ENCODE measurements at regions not wholly inside any gene's neighbourhood (a gene's known extent, or its start where the extent isn't known, plus 50 kb on each side); places are given as distances from the start of the nearest gene placed in this dataset.

DNA sequence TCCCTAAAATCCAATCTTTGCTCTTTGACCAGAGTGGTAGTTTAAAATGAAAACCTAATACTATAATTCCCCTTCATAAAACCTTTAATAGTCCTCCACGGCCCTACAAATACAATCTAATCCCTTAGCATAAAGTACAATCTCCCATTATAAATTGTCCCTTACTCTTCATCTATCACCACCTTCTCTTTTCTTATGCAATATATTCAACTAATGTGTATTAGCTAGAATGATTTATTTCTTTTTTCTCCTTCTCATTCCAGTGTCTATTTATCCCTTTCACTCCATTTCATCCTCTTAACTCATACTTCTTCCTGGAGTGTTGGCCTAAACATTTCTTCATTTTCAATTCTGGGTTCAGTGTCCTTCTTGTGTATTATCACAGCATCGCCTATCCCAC, 872.1 kb upstream of the PCDH20 start:
- no peaks in the 10 kb centered on the region for H3K27me3 ChIP-seq
- H3K36me3 ChIP-seq, result no peaks in the 10 kb centered on the region
- 69 to 75% methylated on average over 2 of the region's 2 CpGs for WGBS, 2 donors
- H3K4me3 ChIP-seq, result no peak overlapping the region
- no peak overlapping the region for H3K27ac ChIP-seq
- TF ChIP-seq EP300 (IDR thresholded peaks at IDR 0.05), result no peak
- no peak for TF ChIP-seq POLR2A (IDR thresholded peaks at IDR 0.05)
- TF ChIP-seq CTCF (IDR thresholded peaks at IDR 0.05), result no peak
- no peaks in the 10 kb centered on the region for H3K9me3 ChIP-seq
- no peak for DNase-seq (ENCODE audit: low spot score in 2 of 2)
- H3K4me1 ChIP-seq, result no peaks in the 10 kb centered on the region

DNA sequence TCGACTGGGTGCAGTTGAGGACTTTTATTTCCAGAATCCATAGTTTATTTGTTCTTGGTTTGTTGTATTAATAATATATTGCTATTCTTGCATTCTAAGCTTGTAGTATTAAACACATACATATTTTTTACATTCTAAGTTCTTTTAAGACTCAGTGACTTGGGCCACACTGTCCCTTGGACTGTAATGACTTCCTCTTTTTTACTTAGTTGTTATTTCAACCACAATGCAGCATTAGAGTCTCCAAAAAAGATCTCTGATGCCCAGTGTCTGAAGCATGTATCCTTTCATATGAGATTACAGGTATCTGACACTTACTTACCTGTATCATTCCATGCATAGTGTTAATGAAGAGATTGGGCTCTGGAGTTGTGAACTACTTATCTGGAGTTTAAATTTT, 864.9 kb upstream of the PCDH20 start:
- H3K27ac ChIP-seq, result no peak overlapping the region
- 77 to 82% methylated on average over 1 of the region's 1 CpG for WGBS, 2 donors
- TF ChIP-seq POLR2A (IDR thresholded peaks at IDR 0.05) (no peak), EP300 (IDR thresholded peaks at IDR 0.05) (no peak), CTCF (IDR thresholded peaks at IDR 0.05) (no peak)
- no peak for DNase-seq (ENCODE audit: low spot score in 2 of 2)
- no peaks in the 10 kb centered on the region for H3K36me3 ChIP-seq
- H3K27me3 ChIP-seq, result no peaks in the 10 kb centered on the region
- H3K9me3 ChIP-seq, result no peaks in the 10 kb centered on the region
- no peak overlapping the region for H3K4me3 ChIP-seq
- no peaks in the 10 kb centered on the region for H3K4me1 ChIP-seq

GRCh38 chr13:62278271-62278670, 862.6 kb upstream of the PCDH20 start:
- TF ChIP-seq CTCF (IDR thresholded peaks at IDR 0.05), result no peak
- TF ChIP-seq POLR2A (IDR thresholded peaks at IDR 0.05), result no peak
- TF ChIP-seq EP300 (IDR thresholded peaks at IDR 0.05), result no peak
- Histone ChIP-seq H3K36me3 (no peaks in the 10 kb centered on the region), H3K4me1 (no peaks in the 10 kb centered on the region), H3K4me3 (no peak overlapping the region), H3K27ac (no peak overlapping the region), H3K27me3 (no peaks in the 10 kb centered on the region), H3K9me3 (no peaks in the 10 kb centered on the region)
- no peak for DNase-seq (ENCODE audit: low spot score in 2 of 2)

GRCh38 chr13:62251734-62252133, 836.1 kb upstream of the PCDH20 start:
- 92 to 97% methylated on average over 2 of the region's 2 CpGs for WGBS, 2 donors
- Histone ChIP-seq H3K27ac (no peak overlapping the region), H3K27me3 (no peaks in the 10 kb centered on the region), H3K4me1 (no peaks in the 10 kb centered on the region), H3K36me3 (no peaks in the 10 kb centered on the region), H3K9me3 (no peaks in the 10 kb centered on the region), H3K4me3 (no peak overlapping the region)
- DNase-seq (ENCODE audit: low spot score in 2 of 2), result no peak
- no peak for TF ChIP-seq EP300 (IDR thresholded peaks at IDR 0.05)
- no peak for TF ChIP-seq CTCF (IDR thresholded peaks at IDR 0.05)
- TF ChIP-seq POLR2A (IDR thresholded peaks at IDR 0.05), result no peak

DNA sequence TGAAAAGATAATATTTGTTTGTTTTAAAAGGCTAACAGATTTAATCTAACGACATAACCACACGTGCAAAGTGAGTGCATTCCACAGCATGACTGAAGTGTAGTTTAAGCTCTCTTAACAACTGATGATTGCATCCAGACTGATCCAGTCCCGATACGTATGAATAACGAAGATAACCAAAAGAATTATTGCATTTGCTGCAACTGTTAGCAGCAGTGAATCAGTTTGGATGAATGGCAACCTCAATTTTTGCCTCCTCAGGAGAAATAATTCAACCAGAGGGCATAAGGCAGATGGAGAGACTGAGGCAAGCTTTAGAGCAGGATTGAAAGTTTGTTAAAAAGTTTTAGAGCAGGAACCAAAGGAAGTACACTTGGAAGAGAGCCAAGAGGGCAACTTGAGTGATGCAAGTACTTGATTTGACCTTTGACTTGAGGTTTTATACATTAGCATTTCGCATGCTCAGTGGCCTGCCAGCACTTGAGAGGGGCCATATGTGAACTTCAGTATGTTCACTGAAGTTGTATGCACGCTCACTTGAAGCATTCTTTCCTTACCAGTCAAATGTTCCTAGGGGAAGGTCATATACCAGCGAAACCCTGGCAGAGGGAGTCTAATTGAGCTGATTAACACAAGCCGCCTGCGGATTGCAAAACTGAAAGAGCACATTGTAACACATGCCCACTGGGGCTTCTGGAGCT, 835.0 kb upstream of the PCDH20 start:
- WGBS, 2 donors, result 34 to 37% methylated on average over 10 of the region's 10 CpGs
- no peaks in the 10 kb centered on the region for H3K9me3 ChIP-seq
- DNase-seq (ENCODE audit: low spot score in 2 of 2), result no peak
- H3K27ac ChIP-seq, result no peak overlapping the region
- H3K27me3 ChIP-seq, result no peaks in the 10 kb centered on the region
- no peak for TF ChIP-seq CTCF (IDR thresholded peaks at IDR 0.05)
- no peak for TF ChIP-seq EP300 (IDR thresholded peaks at IDR 0.05)
- TF ChIP-seq POLR2A (IDR thresholded peaks at IDR 0.05), result no peak
- no peaks in the 10 kb centered on the region for H3K4me1 ChIP-seq
- H3K4me3 ChIP-seq, result no peak overlapping the region
- no peaks in the 10 kb centered on the region for H3K36me3 ChIP-seq
